Suprapubic skin (tissue), 4 donors: ENCODE measurements at regions not wholly inside any gene's neighbourhood (a gene's known extent, or its start where the extent isn't known, plus 50 kb on each side); places are given as distances from the start of the nearest gene placed in this dataset.

Experiments
- DNase-seq, 2 donors: peaks; one replicate each; pipeline ENCODE4 v3.0.0-alpha.2; 2019; ENCODE audit warnings: low spot score in 2 of 2
- H3K27ac ChIP-seq: fragments of 200-600 bp; sonication (generic); one replicate; pipeline ENCODE4 v1.5.1; 2019
- H3K27me3 ChIP-seq: fragments of 200-600 bp; sonication (generic); one replicate; pipeline ENCODE4 v1.5.1; 2019
- H3K36me3 ChIP-seq: fragments of 200-600 bp; sonication (generic); one replicate; pipeline ENCODE4 v1.5.1; 2019
- H3K4me1 ChIP-seq: fragments of 200-600 bp; sonication (generic); one replicate; pipeline ENCODE4 v1.5.1; 2019
- H3K4me3 ChIP-seq: fragments of 200-600 bp; sonication (generic); one replicate; pipeline ENCODE4 v1.5.1; 2019; ENCODE audit warnings: mild to moderate bottlenecking
- H3K9me3 ChIP-seq: fragments of 200-600 bp; sonication (generic); one replicate; pipeline ENCODE4 v1.5.1; 2019
- CTCF ChIP-seq, 2 donors: fragments of 200-600 bp in 1 of 2; fragments of 450-650 bp in 1 of 2; sonication (generic) in 1 of 2; IDR thresholded peaks; one replicate each; pipeline ENCODE4 v1.5.1; 2016 to 2019; ENCODE audit warnings: antibody characterized with exemption in 2 of 2, mild to moderate bottlenecking in 1 of 2, moderate library complexity in 1 of 2
- EP300 ChIP-seq: sonication (generic); formaldehyde crosslinking; IDR thresholded peaks from one replicate; pipeline ENCODE4 v1.6.1; 2017; ENCODE audit warnings: antibody characterized with exemption
- POLR2A ChIP-seq, 2 donors: fragments of 450-650 bp; IDR thresholded peaks; one replicate each; pipeline ENCODE4 v1.6.1; 2017; ENCODE audit warnings: antibody characterized with exemption in 2 of 2, mild to moderate bottlenecking in 2 of 2, moderate library complexity in 2 of 2
- POLR2AphosphoS5 ChIP-seq, 3 donors: sonication (generic); formaldehyde crosslinking; IDR thresholded peaks; one replicate each; pipeline ENCODE4 v1.6.1; 2017; ENCODE audit warnings: antibody characterized with exemption in 3 of 3
- WGBS: methylation state at CpG from one replicate; pipeline ENCODE4 v1.1.5; 2018; 5-methylcytosine and 5-hydroxymethylcytosine counted together

DNA sequence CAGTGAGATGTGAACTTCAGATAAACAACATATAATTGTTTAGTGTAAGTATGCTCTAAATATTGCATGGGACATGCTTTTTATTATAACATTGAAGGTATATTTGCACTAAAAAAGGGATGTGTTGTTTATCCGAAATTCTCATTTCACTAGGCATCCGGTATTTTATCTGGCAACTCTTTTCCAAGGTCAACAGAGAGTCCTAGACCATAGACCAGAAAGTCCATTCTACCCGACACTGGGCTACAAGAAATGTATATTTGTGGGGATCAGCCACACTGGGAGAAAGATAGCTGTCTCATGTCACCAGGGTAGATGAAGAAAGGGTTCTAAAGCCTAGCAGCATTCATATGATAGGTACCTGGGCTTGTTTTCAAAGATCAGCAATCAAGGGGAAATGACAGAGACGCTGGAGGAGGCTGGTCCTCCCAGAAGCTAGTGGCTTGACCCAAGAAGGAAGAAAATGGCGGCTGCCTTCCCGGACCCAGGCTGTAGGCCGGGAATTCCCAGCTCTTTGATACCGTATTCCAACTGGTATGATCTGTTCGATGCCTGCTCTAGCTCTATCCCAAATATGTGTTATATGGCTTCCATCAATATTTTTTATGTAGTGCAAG lies 161.1 kb upstream of the IRF2BP2 start:
- peaks cover 9% of the 10 kb centered on the region for H3K4me1 ChIP-seq
- H3K36me3 ChIP-seq = no peaks in the 10 kb centered on the region
- H3K27ac ChIP-seq = no peak overlapping the region
- H3K4me3 ChIP-seq = no peak overlapping the region
- TF ChIP-seq POLR2A (IDR thresholded peaks at IDR 0.05) (no peak), CTCF (IDR thresholded peaks at IDR 0.05) (no peak), POLR2AphosphoS5 (IDR thresholded peaks at IDR 0.05) (no peak), EP300 (no peak)
- 92% methylated on average over 9 of the region's 9 CpGs for WGBS
- no peaks in the 10 kb centered on the region for H3K9me3 ChIP-seq
- no peaks in the 10 kb centered on the region for H3K27me3 ChIP-seq
- peak in 1 of 2 donors; percentile 28 for DNase-seq

GRCh38 chr1:234769986-234770795 lies 160.2 kb upstream of the IRF2BP2 start:
- WGBS = 69% methylated on average over 25 of the region's 25 CpGs
- Histone ChIP-seq H3K4me3 (no peak overlapping the region), H3K4me1 (peaks cover 9% of the 10 kb centered on the region), H3K27ac (no peak overlapping the region), H3K36me3 (no peaks in the 10 kb centered on the region), H3K27me3 (no peaks in the 10 kb centered on the region), H3K9me3 (no peaks in the 10 kb centered on the region)
- TF ChIP-seq POLR2AphosphoS5 (IDR thresholded peaks at IDR 0.05) (no peak), CTCF (IDR thresholded peaks at IDR 0.05) (no peak), POLR2A (IDR thresholded peaks at IDR 0.05) (no peak)
- peak in 1 of 2 donors; percentile 57 for DNase-seq

- no peak for TF ChIP-seq CTCF (IDR thresholded peaks at IDR 0.05)
- no peak for TF ChIP-seq EP300
- no peak for TF ChIP-seq POLR2AphosphoS5 (IDR thresholded peaks at IDR 0.05)
- TF ChIP-seq POLR2A (IDR thresholded peaks at IDR 0.05) = no peak
- DNase-seq = no peak
- 93% methylated on average over 13 of the region's 13 CpGs for whole genome bisulfite sequencing
- Histone ChIP-seq H3K4me1 (peaks cover 9% of the 10 kb centered on the region), H3K4me3 (no peak overlapping the region), H3K27ac (no peak overlapping the region), H3K27me3 (no peaks in the 10 kb centered on the region), H3K36me3 (no peaks in the 10 kb centered on the region), H3K9me3 (no peaks in the 10 kb centered on the region)
These were observed 159.5 kb upstream of the IRF2BP2 start for GRCh38 chr1:234769284-234769985.

DNA sequence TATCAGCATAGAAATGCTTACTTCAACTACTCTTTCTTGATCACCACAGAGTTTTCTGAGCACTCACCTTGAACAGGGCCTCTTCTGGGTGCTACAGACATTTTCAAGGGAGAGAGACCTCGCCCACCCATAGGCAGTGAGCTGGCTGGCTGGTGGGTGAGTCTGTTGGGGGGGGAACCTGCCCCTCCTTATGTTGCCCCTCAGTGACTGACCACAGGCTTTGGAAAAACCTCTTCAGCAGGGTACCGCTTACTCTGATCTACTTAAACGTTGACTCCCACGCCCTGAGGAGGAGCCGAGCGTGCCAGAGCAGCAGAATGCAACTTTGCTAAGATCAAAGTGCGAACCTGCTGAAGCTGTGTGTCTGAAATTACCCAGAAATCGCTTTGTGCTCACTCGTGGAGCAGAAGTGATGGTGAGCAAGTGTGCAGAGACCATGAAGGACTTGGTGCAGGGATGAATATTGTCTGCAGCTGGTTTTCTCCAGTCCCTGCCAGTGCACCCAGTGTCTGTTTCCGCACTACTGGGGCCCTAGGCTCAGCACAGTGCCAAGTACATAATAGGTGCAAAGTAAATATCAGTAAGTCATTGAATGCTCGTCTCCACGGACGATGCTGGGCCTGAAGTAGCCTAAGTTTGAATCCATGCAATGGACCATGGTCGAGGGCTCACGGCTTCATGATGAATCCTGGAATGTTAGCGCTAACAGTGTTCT lies 158.7 kb upstream of the IRF2BP2 start:
- no peaks in the 10 kb centered on the region for H3K36me3 ChIP-seq
- TF ChIP-seq EP300 (no peak), POLR2AphosphoS5 (IDR thresholded peaks at IDR 0.05) (no peak), POLR2A (IDR thresholded peaks at IDR 0.05) (no peak), CTCF (IDR thresholded peaks at IDR 0.05) (no peak)
- no peak overlapping the region for H3K4me3 ChIP-seq
- H3K27me3 ChIP-seq = no peaks in the 10 kb centered on the region
- H3K27ac ChIP-seq = no peak overlapping the region
- WGBS = 87% methylated on average over 11 of the region's 16 CpGs
- peak in 1 of 2 donors; percentile 67 for DNase-seq
- no peaks in the 10 kb centered on the region for H3K9me3 ChIP-seq
- H3K4me1 ChIP-seq = peaks cover 9% of the 10 kb centered on the region
